Type B pancreatic cell (in vitro differentiated cells): ENCODE measurements at regions not wholly inside any gene's neighbourhood (a gene's known extent, or its start where the extent isn't known, plus 50 kb on each side); places are given as distances from the start of the nearest gene placed in this dataset.

Experiments
- DNase-seq: peaks from one replicate; pipeline ENCODE4 v3.0.0; 2021; ENCODE audit warnings: mixed read lengths; ENCODE audit not compliant: unreplicated experiment; ENCODE audit errors: extremely low spot score
- H3K27ac Mint-ChIP-seq: 2 replicates; pipeline ENCODE4 v1.8.0; 2021; ENCODE audit warnings: mild to moderate bottlenecking, mixed read lengths
- H3K27me3 Mint-ChIP-seq: 2 replicates; pipeline ENCODE4 v1.8.0; 2021; ENCODE audit warnings: mixed read lengths
- H3K36me3 Mint-ChIP-seq: 2 replicates; pipeline ENCODE4 v1.8.0; 2021; ENCODE audit warnings: mixed read lengths
- H3K4me1 Mint-ChIP-seq: one replicate; pipeline ENCODE4 v1.8.0; 2021; ENCODE audit warnings: mixed read lengths; ENCODE audit not compliant: unreplicated experiment
- H3K4me3 Mint-ChIP-seq: 2 replicates; pipeline ENCODE4 v1.8.0; 2021; ENCODE audit warnings: mild to moderate bottlenecking, mixed read lengths
- H3K9me3 Mint-ChIP-seq: 2 replicates; pipeline ENCODE4 v1.8.0; 2021; ENCODE audit warnings: mixed read lengths
- TF ChIP-seq, protein P1 (sequence below): fragments of 200-600 bp; sonication (generic); conservative IDR thresholded peaks from 2 replicates; pipeline ENCODE4 v1.5.0; 2021; ENCODE audit warnings: antibody characterized with exemption, mild to moderate bottlenecking

DNA sequence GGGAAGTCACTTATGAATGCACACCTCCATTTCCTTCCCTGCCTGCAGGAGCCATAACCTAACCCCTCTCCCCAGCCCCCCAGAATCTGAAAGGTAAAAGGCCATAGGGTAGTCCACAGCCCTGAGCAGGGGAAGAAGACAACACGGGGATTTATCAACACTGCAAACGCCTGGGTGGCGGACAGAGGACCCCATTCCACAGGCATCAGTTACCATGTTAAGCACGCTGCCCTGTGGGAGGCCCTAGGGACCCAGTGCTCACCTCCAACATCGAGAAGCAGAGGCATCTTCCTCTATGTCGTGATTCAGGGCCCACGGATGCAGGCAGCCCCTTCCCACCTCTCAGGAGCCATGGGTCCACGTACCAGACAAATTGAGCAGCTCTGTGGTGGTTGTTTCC, 523.8 kb downstream of the MATN1 start:
- peak; percentile 57 for DNase-seq
- Mint-ChIP-seq H3K36me3 (no peaks in the 10 kb centered on the region), H3K4me3 (no peak overlapping the region), H3K27ac (no peak overlapping the region), H3K4me1 (peaks cover 8% of the 10 kb centered on the region), H3K27me3 (peaks cover 8% of the 10 kb centered on the region), H3K9me3 (no peaks in the 10 kb centered on the region)
- TF ChIP-seq, protein P1, sequence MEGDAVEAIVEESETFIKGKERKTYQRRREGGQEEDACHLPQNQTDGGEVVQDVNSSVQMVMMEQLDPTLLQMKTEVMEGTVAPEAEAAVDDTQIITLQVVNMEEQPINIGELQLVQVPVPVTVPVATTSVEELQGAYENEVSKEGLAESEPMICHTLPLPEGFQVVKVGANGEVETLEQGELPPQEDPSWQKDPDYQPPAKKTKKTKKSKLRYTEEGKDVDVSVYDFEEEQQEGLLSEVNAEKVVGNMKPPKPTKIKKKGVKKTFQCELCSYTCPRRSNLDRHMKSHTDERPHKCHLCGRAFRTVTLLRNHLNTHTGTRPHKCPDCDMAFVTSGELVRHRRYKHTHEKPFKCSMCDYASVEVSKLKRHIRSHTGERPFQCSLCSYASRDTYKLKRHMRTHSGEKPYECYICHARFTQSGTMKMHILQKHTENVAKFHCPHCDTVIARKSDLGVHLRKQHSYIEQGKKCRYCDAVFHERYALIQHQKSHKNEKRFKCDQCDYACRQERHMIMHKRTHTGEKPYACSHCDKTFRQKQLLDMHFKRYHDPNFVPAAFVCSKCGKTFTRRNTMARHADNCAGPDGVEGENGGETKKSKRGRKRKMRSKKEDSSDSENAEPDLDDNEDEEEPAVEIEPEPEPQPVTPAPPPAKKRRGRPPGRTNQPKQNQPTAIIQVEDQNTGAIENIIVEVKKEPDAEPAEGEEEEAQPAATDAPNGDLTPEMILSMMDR, result no peak

DNA sequence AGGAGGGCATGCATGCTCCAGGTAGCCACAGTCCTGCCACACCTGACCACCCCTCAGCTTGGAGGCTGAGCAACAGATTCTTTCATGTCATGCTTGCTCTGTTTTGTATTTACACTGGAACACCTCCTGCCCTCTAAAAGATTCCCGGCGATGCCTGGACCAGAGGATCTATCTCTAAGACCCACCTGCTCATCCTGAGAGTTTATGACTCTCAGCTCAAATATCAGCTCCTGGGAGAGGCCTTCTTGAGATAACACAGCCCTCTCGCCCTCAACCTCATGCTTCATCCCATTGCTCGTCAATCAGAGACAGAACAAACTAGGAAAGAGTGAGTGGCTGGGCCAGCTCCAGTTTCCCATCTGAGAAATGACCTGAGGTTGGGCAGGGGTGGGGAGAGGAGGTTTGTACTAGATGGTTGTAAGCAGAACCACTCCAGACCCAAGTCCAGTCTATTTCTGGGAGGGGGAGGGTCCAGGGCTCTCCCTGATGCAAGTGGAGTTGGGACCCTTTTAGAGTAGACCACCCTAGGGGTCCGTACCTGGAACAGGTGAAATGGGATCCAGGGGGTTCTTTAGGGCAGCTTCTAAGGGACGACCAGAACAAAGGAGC, 524.5 kb downstream of the MATN1 start:
- TF ChIP-seq, protein P1, result no peak
- Mint-ChIP-seq H3K4me1 (peaks cover 14% of the 10 kb centered on the region), H3K27me3 (peaks cover 8% of the 10 kb centered on the region), H3K4me3 (no peak overlapping the region), H3K9me3 (no peaks in the 10 kb centered on the region), H3K36me3 (no peaks in the 10 kb centered on the region), H3K27ac (no peak overlapping the region)
- DNase-seq, result peak; percentile 34

DNA sequence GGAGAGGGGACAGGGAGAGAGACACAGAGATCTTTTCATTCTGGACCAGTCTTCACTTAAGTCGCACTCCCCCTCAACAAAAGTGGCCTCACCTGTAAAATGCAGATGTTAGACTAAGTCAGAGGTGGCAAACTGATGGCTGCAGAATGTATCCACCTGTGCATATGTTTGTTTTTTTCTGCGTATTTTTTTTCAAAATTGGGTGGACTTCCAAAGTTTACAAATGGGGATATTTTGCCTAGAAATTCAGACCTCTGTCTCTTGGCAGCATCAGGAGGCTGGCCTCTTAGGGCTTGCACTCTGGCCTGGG, 525.0 kb downstream of the MATN1 start:
- DNase-seq, result no peak
- no peaks in the 10 kb centered on the region for H3K36me3 Mint-ChIP-seq
- peaks cover 11% of the 10 kb centered on the region for H3K27me3 Mint-ChIP-seq
- no peak overlapping the region for H3K27ac Mint-ChIP-seq
- no peak overlapping the region for H3K4me3 Mint-ChIP-seq
- no peaks in the 10 kb centered on the region for H3K9me3 Mint-ChIP-seq
- TF ChIP-seq, protein P1, result no peak
- peaks cover 19% of the 10 kb centered on the region for H3K4me1 Mint-ChIP-seq

DNA sequence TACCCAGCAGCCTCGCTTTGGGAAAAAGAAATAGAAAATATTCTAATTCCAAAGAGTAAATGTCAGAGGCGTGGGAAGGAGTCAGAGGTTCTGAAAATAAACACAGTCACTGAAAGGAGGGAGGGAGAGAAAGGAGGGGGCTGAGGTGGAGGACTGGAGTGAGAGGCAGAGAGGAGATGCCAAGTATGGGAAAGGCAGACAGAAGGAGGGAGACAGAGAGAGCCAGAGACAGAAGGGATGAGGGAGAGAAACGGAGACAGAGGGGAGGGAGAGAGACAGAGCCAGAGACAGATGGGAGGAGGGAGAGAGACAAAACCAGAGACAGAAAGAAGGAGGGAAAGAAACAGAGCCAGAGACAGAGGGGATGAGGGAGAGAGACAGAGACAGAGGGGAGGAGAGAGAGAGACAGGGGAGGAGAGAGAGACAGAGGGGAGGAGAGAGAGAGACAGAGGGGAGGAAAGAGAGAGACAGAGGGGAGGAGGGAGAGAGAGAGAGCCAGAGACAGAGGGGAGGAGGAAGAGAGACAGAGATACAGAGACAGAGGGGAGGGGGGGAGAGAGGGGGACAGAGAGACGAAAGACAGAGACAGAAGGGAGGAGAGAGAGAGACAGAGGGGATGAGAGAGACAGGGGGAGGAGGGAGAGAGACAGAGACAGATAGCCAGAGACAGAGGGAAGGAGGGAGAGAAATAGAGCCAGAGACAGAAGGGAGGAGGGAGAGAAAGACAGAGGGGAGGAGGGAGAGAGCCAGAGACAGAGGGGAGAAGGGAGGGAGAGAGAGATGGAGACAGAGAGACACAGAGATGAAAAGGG, 525.5 kb downstream of the MATN1 start:
- H3K27ac Mint-ChIP-seq, result no peak overlapping the region
- TF ChIP-seq, protein P1, result no peak
- no peak overlapping the region for H3K4me3 Mint-ChIP-seq
- no peaks in the 10 kb centered on the region for H3K36me3 Mint-ChIP-seq
- no peaks in the 10 kb centered on the region for H3K9me3 Mint-ChIP-seq
- DNase-seq, result no peak
- peaks cover 20% of the 10 kb centered on the region for H3K4me1 Mint-ChIP-seq
- peaks cover 14% of the 10 kb centered on the region for H3K27me3 Mint-ChIP-seq

DNA sequence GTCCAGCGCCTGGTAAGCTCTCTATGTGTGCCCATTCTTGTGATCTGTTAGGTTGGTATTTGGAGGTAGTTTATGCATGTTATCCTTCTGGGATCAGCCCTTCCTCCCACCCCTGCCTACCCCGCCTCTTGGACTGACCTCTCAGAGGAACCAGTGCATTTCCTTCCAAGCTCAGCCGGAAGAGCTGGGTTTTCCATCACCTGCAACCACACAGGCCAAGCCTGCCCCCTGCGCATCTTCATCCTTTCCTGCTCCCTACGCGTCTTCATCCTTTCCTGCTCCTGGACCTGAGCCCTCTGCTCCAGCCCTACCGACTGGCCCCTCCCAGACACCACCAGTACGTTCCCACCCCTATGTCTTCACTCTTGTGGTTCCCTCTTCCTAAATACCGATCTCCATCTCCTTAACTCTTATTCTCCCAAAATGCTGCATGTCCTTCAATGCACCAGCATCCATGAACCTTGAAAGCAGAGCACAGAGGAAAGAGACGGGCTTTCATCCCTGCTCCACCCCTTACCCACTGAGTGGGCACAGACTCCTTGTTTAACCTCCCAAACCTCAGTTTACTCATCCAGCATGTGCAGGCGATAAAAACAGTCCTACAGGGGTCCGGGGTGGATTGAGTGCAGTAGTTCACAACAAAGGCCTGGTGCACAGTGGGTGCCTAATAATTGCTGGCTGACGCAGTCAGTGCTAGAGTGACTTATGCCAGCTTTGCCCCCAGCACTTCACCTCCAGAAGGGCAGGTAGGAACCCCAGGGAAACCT, 526.3 kb downstream of the MATN1 start:
- Mint-ChIP-seq H3K4me1 (peaks cover 20% of the 10 kb centered on the region), H3K27ac (no peak overlapping the region), H3K4me3 (no peak overlapping the region), H3K36me3 (no peaks in the 10 kb centered on the region), H3K9me3 (no peaks in the 10 kb centered on the region), H3K27me3 (peaks cover 14% of the 10 kb centered on the region)
- DNase-seq, result peak; percentile 39
- TF ChIP-seq, protein P1, result no peak
